ENCODE measurements at regions not wholly inside any gene's neighbourhood (a gene's known extent, or its start where the extent isn't known, plus 50 kb on each side); places are given as distances from the start of the nearest gene placed in this dataset.

GRCh38 chr4:111556851-111557250, 588.4 kb upstream of the FAM241A start:
- H3K27ac ChIP-seq (ENCODE audit: low read depth in 2 of 2, low read length in 2 of 2), result no peak overlapping the region
- no peaks in the 10 kb centered on the region for H3K4me1 ChIP-seq (ENCODE audit: control insufficient read depth in 2 of 2, insufficient read depth in 2 of 2, low read length in 2 of 2)
- no peaks in the 10 kb centered on the region for H3K36me3 ChIP-seq (ENCODE audit: control insufficient read depth in 2 of 2, insufficient read depth in 2 of 2, low read length in 2 of 2)
- H3K9me3 ChIP-seq (ENCODE audit: control insufficient read depth in 2 of 2, low read length in 2 of 2), result no peaks in the 10 kb centered on the region
- no peak overlapping the region for H3K4me3 ChIP-seq (ENCODE audit: low read length in 2 of 2)
- H3K27me3 ChIP-seq (ENCODE audit: control insufficient read depth in 2 of 2, insufficient read depth in 2 of 2, low read length in 2 of 2), result no peaks in the 10 kb centered on the region
- H3K9ac ChIP-seq (ENCODE audit: low read depth in 1 of 2, low read length in 2 of 2), result no peak overlapping the region

GRCh38 chr4:111562826-111563225, 582.4 kb upstream of the FAM241A start:
- H3K9me3 ChIP-seq (ENCODE audit: control insufficient read depth in 2 of 2, low read length in 2 of 2), result no peaks in the 10 kb centered on the region
- no peak overlapping the region for H3K4me3 ChIP-seq (ENCODE audit: low read length in 2 of 2)
- H3K9ac ChIP-seq (ENCODE audit: low read depth in 1 of 2, low read length in 2 of 2), result no peak overlapping the region
- H3K36me3 ChIP-seq (ENCODE audit: control insufficient read depth in 2 of 2, insufficient read depth in 2 of 2, low read length in 2 of 2), result no peaks in the 10 kb centered on the region
- H3K27me3 ChIP-seq (ENCODE audit: control insufficient read depth in 2 of 2, insufficient read depth in 2 of 2, low read length in 2 of 2), result no peaks in the 10 kb centered on the region
- H3K4me1 ChIP-seq (ENCODE audit: control insufficient read depth in 2 of 2, insufficient read depth in 2 of 2, low read length in 2 of 2), result no peaks in the 10 kb centered on the region
- H3K27ac ChIP-seq (ENCODE audit: low read depth in 2 of 2, low read length in 2 of 2), result no peak overlapping the region

GRCh38 chr4:111572470-111572869, 572.8 kb upstream of the FAM241A start:
- no peaks in the 10 kb centered on the region for H3K27me3 ChIP-seq (ENCODE audit: control insufficient read depth in 2 of 2, insufficient read depth in 2 of 2, low read length in 2 of 2)
- H3K36me3 ChIP-seq (ENCODE audit: control insufficient read depth in 2 of 2, insufficient read depth in 2 of 2, low read length in 2 of 2), result no peaks in the 10 kb centered on the region
- no peaks in the 10 kb centered on the region for H3K4me1 ChIP-seq (ENCODE audit: control insufficient read depth in 2 of 2, insufficient read depth in 2 of 2, low read length in 2 of 2)
- no peak overlapping the region for H3K27ac ChIP-seq (ENCODE audit: low read depth in 2 of 2, low read length in 2 of 2)
- no peak overlapping the region for H3K4me3 ChIP-seq (ENCODE audit: low read length in 2 of 2)
- no peaks in the 10 kb centered on the region for H3K9me3 ChIP-seq (ENCODE audit: control insufficient read depth in 2 of 2, low read length in 2 of 2)
- H3K9ac ChIP-seq (ENCODE audit: low read depth in 1 of 2, low read length in 2 of 2), result no peak overlapping the region

GRCh38 chr4:111573386-111573785, 571.9 kb upstream of the FAM241A start:
- no peak overlapping the region for H3K4me3 ChIP-seq (ENCODE audit: low read length in 2 of 2)
- H3K27ac ChIP-seq (ENCODE audit: low read depth in 2 of 2, low read length in 2 of 2), result no peak overlapping the region
- no peaks in the 10 kb centered on the region for H3K4me1 ChIP-seq (ENCODE audit: control insufficient read depth in 2 of 2, insufficient read depth in 2 of 2, low read length in 2 of 2)
- H3K9ac ChIP-seq (ENCODE audit: low read depth in 1 of 2, low read length in 2 of 2), result no peak overlapping the region
- no peaks in the 10 kb centered on the region for H3K9me3 ChIP-seq (ENCODE audit: control insufficient read depth in 2 of 2, low read length in 2 of 2)
- H3K27me3 ChIP-seq (ENCODE audit: control insufficient read depth in 2 of 2, insufficient read depth in 2 of 2, low read length in 2 of 2), result no peaks in the 10 kb centered on the region
- H3K36me3 ChIP-seq (ENCODE audit: control insufficient read depth in 2 of 2, insufficient read depth in 2 of 2, low read length in 2 of 2), result no peaks in the 10 kb centered on the region

GRCh38 chr4:111579767-111580166, 565.5 kb upstream of the FAM241A start:
- Histone ChIP-seq H3K4me3 (ENCODE audit: low read length in 2 of 2) (no peak overlapping the region), H3K9ac (ENCODE audit: low read depth in 1 of 2, low read length in 2 of 2) (no peak overlapping the region), H3K27ac (ENCODE audit: low read depth in 2 of 2, low read length in 2 of 2) (no peak overlapping the region), H3K9me3 (ENCODE audit: control insufficient read depth in 2 of 2, low read length in 2 of 2) (no peaks in the 10 kb centered on the region), H3K4me1 (ENCODE audit: control insufficient read depth in 2 of 2, insufficient read depth in 2 of 2, low read length in 2 of 2) (no peaks in the 10 kb centered on the region), H3K36me3 (ENCODE audit: control insufficient read depth in 2 of 2, insufficient read depth in 2 of 2, low read length in 2 of 2) (no peaks in the 10 kb centered on the region), H3K27me3 (ENCODE audit: control insufficient read depth in 2 of 2, insufficient read depth in 2 of 2, low read length in 2 of 2) (no peaks in the 10 kb centered on the region)

- H3K9me3 ChIP-seq (ENCODE audit: control insufficient read depth in 2 of 2, low read length in 2 of 2), result no peaks in the 10 kb centered on the region
- H3K27me3 ChIP-seq (ENCODE audit: control insufficient read depth in 2 of 2, insufficient read depth in 2 of 2, low read length in 2 of 2), result no peaks in the 10 kb centered on the region
- H3K9ac ChIP-seq (ENCODE audit: low read depth in 1 of 2, low read length in 2 of 2), result no peak overlapping the region
- no peak overlapping the region for H3K27ac ChIP-seq (ENCODE audit: low read depth in 2 of 2, low read length in 2 of 2)
- H3K4me3 ChIP-seq (ENCODE audit: low read length in 2 of 2), result no peak overlapping the region
- no peaks in the 10 kb centered on the region for H3K4me1 ChIP-seq (ENCODE audit: control insufficient read depth in 2 of 2, insufficient read depth in 2 of 2, low read length in 2 of 2)
- no peaks in the 10 kb centered on the region for H3K36me3 ChIP-seq (ENCODE audit: control insufficient read depth in 2 of 2, insufficient read depth in 2 of 2, low read length in 2 of 2)
Measured at GRCh38 chr4:111595456-111595855, 549.8 kb upstream of the FAM241A start.

GRCh38 chr4:111596491-111596890, 548.8 kb upstream of the FAM241A start:
- Histone ChIP-seq H3K36me3 (ENCODE audit: control insufficient read depth in 2 of 2, insufficient read depth in 2 of 2, low read length in 2 of 2) (no peaks in the 10 kb centered on the region), H3K9ac (ENCODE audit: low read depth in 1 of 2, low read length in 2 of 2) (no peak overlapping the region), H3K27me3 (ENCODE audit: control insufficient read depth in 2 of 2, insufficient read depth in 2 of 2, low read length in 2 of 2) (no peaks in the 10 kb centered on the region), H3K27ac (ENCODE audit: low read depth in 2 of 2, low read length in 2 of 2) (no peak overlapping the region), H3K4me3 (ENCODE audit: low read length in 2 of 2) (no peak overlapping the region), H3K9me3 (ENCODE audit: control insufficient read depth in 2 of 2, low read length in 2 of 2) (no peaks in the 10 kb centered on the region), H3K4me1 (ENCODE audit: control insufficient read depth in 2 of 2, insufficient read depth in 2 of 2, low read length in 2 of 2) (no peaks in the 10 kb centered on the region)

GRCh38 chr4:111601671-111602070, 543.6 kb upstream of the FAM241A start:
- Histone ChIP-seq H3K27me3 (ENCODE audit: control insufficient read depth in 2 of 2, insufficient read depth in 2 of 2, low read length in 2 of 2) (no peaks in the 10 kb centered on the region), H3K9me3 (ENCODE audit: control insufficient read depth in 2 of 2, low read length in 2 of 2) (no peaks in the 10 kb centered on the region), H3K27ac (ENCODE audit: low read depth in 2 of 2, low read length in 2 of 2) (no peak overlapping the region), H3K4me1 (ENCODE audit: control insufficient read depth in 2 of 2, insufficient read depth in 2 of 2, low read length in 2 of 2) (no peaks in the 10 kb centered on the region), H3K4me3 (ENCODE audit: low read length in 2 of 2) (no peak overlapping the region), H3K36me3 (ENCODE audit: control insufficient read depth in 2 of 2, insufficient read depth in 2 of 2, low read length in 2 of 2) (no peaks in the 10 kb centered on the region), H3K9ac (ENCODE audit: low read depth in 1 of 2, low read length in 2 of 2) (no peak overlapping the region)

GRCh38 chr4:111602848-111603247, 542.4 kb upstream of the FAM241A start:
- no peaks in the 10 kb centered on the region for H3K27me3 ChIP-seq (ENCODE audit: control insufficient read depth in 2 of 2, insufficient read depth in 2 of 2, low read length in 2 of 2)
- no peak overlapping the region for H3K4me3 ChIP-seq (ENCODE audit: low read length in 2 of 2)
- H3K4me1 ChIP-seq (ENCODE audit: control insufficient read depth in 2 of 2, insufficient read depth in 2 of 2, low read length in 2 of 2), result no peaks in the 10 kb centered on the region
- no peak overlapping the region for H3K27ac ChIP-seq (ENCODE audit: low read depth in 2 of 2, low read length in 2 of 2)
- H3K36me3 ChIP-seq (ENCODE audit: control insufficient read depth in 2 of 2, insufficient read depth in 2 of 2, low read length in 2 of 2), result no peaks in the 10 kb centered on the region
- no peak overlapping the region for H3K9ac ChIP-seq (ENCODE audit: low read depth in 1 of 2, low read length in 2 of 2)
- H3K9me3 ChIP-seq (ENCODE audit: control insufficient read depth in 2 of 2, low read length in 2 of 2), result no peaks in the 10 kb centered on the region

GRCh38 chr4:111605111-111605510, 540.1 kb upstream of the FAM241A start:
- no peaks in the 10 kb centered on the region for H3K9me3 ChIP-seq (ENCODE audit: control insufficient read depth in 2 of 2, low read length in 2 of 2)
- no peak overlapping the region for H3K9ac ChIP-seq (ENCODE audit: low read depth in 1 of 2, low read length in 2 of 2)
- H3K36me3 ChIP-seq (ENCODE audit: control insufficient read depth in 2 of 2, insufficient read depth in 2 of 2, low read length in 2 of 2), result no peaks in the 10 kb centered on the region
- H3K27me3 ChIP-seq (ENCODE audit: control insufficient read depth in 2 of 2, insufficient read depth in 2 of 2, low read length in 2 of 2), result no peaks in the 10 kb centered on the region
- no peak overlapping the region for H3K27ac ChIP-seq (ENCODE audit: low read depth in 2 of 2, low read length in 2 of 2)
- H3K4me3 ChIP-seq (ENCODE audit: low read length in 2 of 2), result no peak overlapping the region
- no peaks in the 10 kb centered on the region for H3K4me1 ChIP-seq (ENCODE audit: control insufficient read depth in 2 of 2, insufficient read depth in 2 of 2, low read length in 2 of 2)

- Histone ChIP-seq H3K9me3 (ENCODE audit: control insufficient read depth in 2 of 2, low read length in 2 of 2) (no peaks in the 10 kb centered on the region), H3K27ac (ENCODE audit: low read depth in 2 of 2, low read length in 2 of 2) (no peak overlapping the region), H3K4me1 (ENCODE audit: control insufficient read depth in 2 of 2, insufficient read depth in 2 of 2, low read length in 2 of 2) (no peaks in the 10 kb centered on the region), H3K9ac (ENCODE audit: low read depth in 1 of 2, low read length in 2 of 2) (no peak overlapping the region), H3K27me3 (ENCODE audit: control insufficient read depth in 2 of 2, insufficient read depth in 2 of 2, low read length in 2 of 2) (no peaks in the 10 kb centered on the region), H3K36me3 (ENCODE audit: control insufficient read depth in 2 of 2, insufficient read depth in 2 of 2, low read length in 2 of 2) (no peaks in the 10 kb centered on the region), H3K4me3 (ENCODE audit: low read length in 2 of 2) (no peak overlapping the region)
Measured at GRCh38 chr4:111610681-111611080, 534.6 kb upstream of the FAM241A start.

All from mucosa of rectum (tissue), 2 donors.